Thyroid gland (tissue), 4 donors: ENCODE measurements at regions not wholly inside any gene's neighbourhood (a gene's known extent, or its start where the extent isn't known, plus 50 kb on each side); places are given as distances from the start of the nearest gene placed in this dataset.

Experiments
- DNase-seq, 2 donors: peaks; one replicate each; pipeline ENCODE4 v3.0.0-alpha.2; 2019
- H3K27ac ChIP-seq, 3 donors: fragments of 200-600 bp; sonication (generic); 1 replicate in 2 of 3; 2 replicates in 1 of 3; pipeline ENCODE4 v1.5.1; 2016 to 2019; ENCODE audit warnings: mild to moderate bottlenecking in 1 of 3, moderate library complexity in 1 of 3
- H3K27me3 ChIP-seq: fragments of 200-600 bp; sonication (generic); one replicate; pipeline ENCODE4 v1.5.1; 2019
- H3K36me3 ChIP-seq, 2 donors: fragments of 200-600 bp; sonication (generic); one replicate each; pipeline ENCODE4 v1.5.1; 2016 to 2019
- H3K4me1 ChIP-seq, 2 donors: fragments of 200-600 bp; sonication (generic); one replicate each; pipeline ENCODE4 v1.5.1; 2017 to 2019
- H3K4me3 ChIP-seq, 3 donors: fragments of 200-600 bp; sonication (generic); replicated peaks in 1 of 3; 1 replicate in 2 of 3; 2 replicates in 1 of 3; pipeline ENCODE4 v1.5.1; 2016; ENCODE audit warnings: mild to moderate bottlenecking in 1 of 3
- H3K9me3 ChIP-seq: fragments of 200-600 bp; sonication (generic); one replicate; pipeline ENCODE4 v1.5.1; 2017
- CTCF ChIP-seq, 6 experiments: fragments of 200-600 bp in 3 of 6; fragments of 450-650 bp in 3 of 6; sonication (generic) in 3 of 6; IDR thresholded peaks; one replicate each; pipeline ENCODE4 v1.5.1; 2016 to 2019; ENCODE audit warnings: antibody characterized with exemption in 6 of 6, mild to moderate bottlenecking in 2 of 6, inconsistent platforms in 1 of 6, moderate library complexity in 1 of 6
- POLR2A ChIP-seq, 2 donors: fragments of 450-650 bp; IDR thresholded peaks; one replicate each; pipeline ENCODE4 v1.6.1; 2017; ENCODE audit warnings: antibody characterized with exemption in 2 of 2, mild to moderate bottlenecking in 2 of 2, moderate library complexity in 1 of 2
- WGBS, 2 donors: methylation state at CpG; one replicate each; pipeline ENCODE4 v1.1.5; 2017; 5-methylcytosine and 5-hydroxymethylcytosine counted together
- intact Hi-C: fragments of 100-400 bp; cut with DNase I; formaldehyde crosslinking; loops from one replicate; pipeline ENCODE4 v1.15.1; 2023

- WGBS, 2 donors: 80 to 85% methylated on average over 2 of the region's 2 CpGs
- intact Hi-C loops: no loop called here
- H3K36me3 ChIP-seq: no peaks in the 10 kb centered on the region
- H3K9me3 ChIP-seq: no peaks in the 10 kb centered on the region
- DNase-seq: no peak
- H3K4me1 ChIP-seq: no peaks in the 10 kb centered on the region
- no peak overlapping the region for H3K4me3 ChIP-seq
- no peak overlapping the region for H3K27ac ChIP-seq
- H3K27me3 ChIP-seq: no peaks in the 10 kb centered on the region
- no peak for TF ChIP-seq CTCF (IDR thresholded peaks at IDR 0.05)
These were observed 182.1 kb downstream of the POSTN start for GRCh38 chr13:37416291-37417059.

GRCh38 chr13:37413161-37413560 lies 185.4 kb downstream of the POSTN start:
- H3K9me3 ChIP-seq: no peaks in the 10 kb centered on the region
- intact Hi-C loops: no loop called here
- 77 to 81% methylated on average over 3 of the region's 3 CpGs for WGBS, 2 donors
- no peak overlapping the region for H3K27ac ChIP-seq
- no peak for TF ChIP-seq CTCF (IDR thresholded peaks at IDR 0.05)
- no peak for TF ChIP-seq POLR2A (IDR thresholded peaks at IDR 0.05)
- no peaks in the 10 kb centered on the region for H3K27me3 ChIP-seq
- no peaks in the 10 kb centered on the region for H3K4me1 ChIP-seq
- H3K36me3 ChIP-seq: no peaks in the 10 kb centered on the region
- DNase-seq: no peak
- no peak overlapping the region for H3K4me3 ChIP-seq

GRCh38 chr13:37412241-37412921 lies 186.2 kb downstream of the POSTN start:
- no peak overlapping the region for H3K4me3 ChIP-seq
- no peaks in the 10 kb centered on the region for H3K36me3 ChIP-seq
- H3K27ac ChIP-seq: no peak overlapping the region
- TF ChIP-seq CTCF (IDR thresholded peaks at IDR 0.05) (no peak), POLR2A (IDR thresholded peaks at IDR 0.05) (no peak)
- no peaks in the 10 kb centered on the region for H3K9me3 ChIP-seq
- no peaks in the 10 kb centered on the region for H3K4me1 ChIP-seq
- no peak for DNase-seq
- intact Hi-C loops: no loop called here
- 95 to 97% methylated on average over 2 of the region's 2 CpGs for WGBS, 2 donors
- H3K27me3 ChIP-seq: no peaks in the 10 kb centered on the region

GRCh38 chr13:37410316-37410715 lies 188.3 kb downstream of the POSTN start:
- Histone ChIP-seq H3K4me3 (no peak overlapping the region), H3K4me1 (no peaks in the 10 kb centered on the region), H3K27ac (no peak overlapping the region), H3K27me3 (no peaks in the 10 kb centered on the region), H3K36me3 (no peaks in the 10 kb centered on the region), H3K9me3 (no peaks in the 10 kb centered on the region)
- intact Hi-C loops: no loop called here
- TF ChIP-seq CTCF (IDR thresholded peaks at IDR 0.05) (no peak), POLR2A (IDR thresholded peaks at IDR 0.05) (no peak)
- WGBS, 2 donors: 73 to 79% methylated on average over 6 of the region's 6 CpGs
- DNase-seq: no peak

GRCh38 chr13:37409756-37410155 lies 188.8 kb downstream of the POSTN start:
- Histone ChIP-seq H3K27ac (no peak overlapping the region), H3K9me3 (no peaks in the 10 kb centered on the region), H3K4me1 (no peaks in the 10 kb centered on the region), H3K36me3 (no peaks in the 10 kb centered on the region), H3K27me3 (no peaks in the 10 kb centered on the region), H3K4me3 (no peak overlapping the region)
- intact Hi-C loops: no loop called here
- TF ChIP-seq CTCF (IDR thresholded peaks at IDR 0.05) (no peak), POLR2A (IDR thresholded peaks at IDR 0.05) (no peak)
- DNase-seq: no peak
